Spinal cord (tissue), 9 donors: ENCODE measurements at regions not wholly inside any gene's neighbourhood (a gene's known extent, or its start where the extent isn't known, plus 50 kb on each side); places are given as distances from the start of the nearest gene placed in this dataset.

Experiments
- DNase-seq, 6 donors: peaks; one replicate each; pipeline versions ENCODE4 v3.0.0 to v3.0.0-alpha.2; 2013 to 2015; ENCODE audit warnings: low spot score in 6 of 6, low read depth in 4 of 6
- H3K27ac ChIP-seq: one replicate; pipeline ENCODE4 v1.5.1; 2013; ENCODE audit warnings: low read depth, low read length, control low read depth
- H3K27me3 ChIP-seq: one replicate; pipeline ENCODE4 v1.6.1; 2013; ENCODE audit warnings: low read length; ENCODE audit not compliant: control insufficient read depth, insufficient read depth
- H3K36me3 ChIP-seq: one replicate; pipeline ENCODE4 v1.6.1; 2013; ENCODE audit warnings: low read length; ENCODE audit not compliant: control insufficient read depth, insufficient read depth
- H3K4me1 ChIP-seq: one replicate; pipeline ENCODE4 v1.6.1; 2013; ENCODE audit warnings: low read length; ENCODE audit not compliant: control insufficient read depth, insufficient read depth
- H3K4me3 ChIP-seq: one replicate; pipeline ENCODE4 v1.5.1; 2013; ENCODE audit warnings: low read depth, low read length, control low read depth
- H3K9me3 ChIP-seq: one replicate; pipeline ENCODE4 v1.6.1; 2013; ENCODE audit warnings: low read length; ENCODE audit not compliant: control insufficient read depth, insufficient read depth
- WGBS: methylation state at CpG from one replicate; pipeline ENCODE4 v1.1.5; 2013; ENCODE audit warnings: missing lambda C conversion rate; ENCODE audit not compliant: insufficient coverage; 5-methylcytosine and 5-hydroxymethylcytosine counted together
- donor health status: healthy.

- no peaks in the 10 kb centered on the region for H3K27me3 ChIP-seq
- DNase-seq = no peak
- H3K9me3 ChIP-seq = no peaks in the 10 kb centered on the region
- no peaks in the 10 kb centered on the region for H3K36me3 ChIP-seq
- no peak overlapping the region for H3K27ac ChIP-seq
- H3K4me3 ChIP-seq = no peak overlapping the region
- H3K4me1 ChIP-seq = no peaks in the 10 kb centered on the region
These were observed 147.4 kb downstream of the IL15 start for GRCh38 chr4:141783770-141784169.

GRCh38 chr4:141786946-141787345 lies 150.6 kb downstream of the IL15 start:
- Histone ChIP-seq H3K36me3 (no peaks in the 10 kb centered on the region), H3K27me3 (no peaks in the 10 kb centered on the region), H3K4me1 (no peaks in the 10 kb centered on the region), H3K9me3 (no peaks in the 10 kb centered on the region), H3K4me3 (no peak overlapping the region), H3K27ac (no peak overlapping the region)
- DNase-seq = no peak

- H3K9me3 ChIP-seq = no peaks in the 10 kb centered on the region
- DNase-seq = no peak
- no peaks in the 10 kb centered on the region for H3K27me3 ChIP-seq
- H3K4me3 ChIP-seq = no peak overlapping the region
- no peak overlapping the region for H3K27ac ChIP-seq
- WGBS = 100% methylated on average over 2 of the region's 4 CpGs
- no peaks in the 10 kb centered on the region for H3K4me1 ChIP-seq
- H3K36me3 ChIP-seq = no peaks in the 10 kb centered on the region
These were observed 152.0 kb downstream of the IL15 start for GRCh38 chr4:141788169-141788915.

- Histone ChIP-seq H3K27me3 (no peaks in the 10 kb centered on the region), H3K4me3 (no peak overlapping the region), H3K36me3 (no peaks in the 10 kb centered on the region), H3K4me1 (no peaks in the 10 kb centered on the region), H3K27ac (no peak overlapping the region), H3K9me3 (no peaks in the 10 kb centered on the region)
- WGBS = no CpG with 5 or more reads among the region's 4 CpGs
- DNase-seq = no peak
These were observed 153.3 kb downstream of the IL15 start for GRCh38 chr4:141789716-141790115.

GRCh38 chr4:141792164-141792563 lies 155.8 kb downstream of the IL15 start:
- DNase-seq = no peak
- H3K27ac ChIP-seq = no peak overlapping the region
- no peaks in the 10 kb centered on the region for H3K9me3 ChIP-seq
- no peaks in the 10 kb centered on the region for H3K27me3 ChIP-seq
- WGBS = 100% methylated on average over 1 of the region's 2 CpGs
- no peaks in the 10 kb centered on the region for H3K36me3 ChIP-seq
- H3K4me3 ChIP-seq = no peak overlapping the region
- H3K4me1 ChIP-seq = no peaks in the 10 kb centered on the region

- Histone ChIP-seq H3K27me3 (no peaks in the 10 kb centered on the region), H3K36me3 (no peaks in the 10 kb centered on the region), H3K27ac (no peak overlapping the region), H3K4me1 (no peaks in the 10 kb centered on the region), H3K4me3 (no peak overlapping the region), H3K9me3 (no peaks in the 10 kb centered on the region)
- WGBS = no CpG with 5 or more reads among the region's 2 CpGs
- no peak for DNase-seq
These were observed 161.6 kb downstream of the IL15 start for GRCh38 chr4:141797966-141798365.

- Histone ChIP-seq H3K27me3 (peaks cover 2% of the 10 kb centered on the region), H3K4me1 (no peaks in the 10 kb centered on the region), H3K4me3 (no peak overlapping the region), H3K9me3 (no peaks in the 10 kb centered on the region), H3K36me3 (no peaks in the 10 kb centered on the region), H3K27ac (no peak overlapping the region)
- no peak for DNase-seq
- WGBS = no CpG with 5 or more reads among the region's 3 CpGs
These were observed 165.2 kb downstream of the IL15 start for GRCh38 chr4:141801558-141801957.

GRCh38 chr4:141802333-141802732 lies 165.9 kb downstream of the IL15 start:
- Histone ChIP-seq H3K4me1 (no peaks in the 10 kb centered on the region), H3K4me3 (no peak overlapping the region), H3K9me3 (no peaks in the 10 kb centered on the region), H3K27me3 (peaks cover 2% of the 10 kb centered on the region), H3K36me3 (no peaks in the 10 kb centered on the region), H3K27ac (no peak overlapping the region)
- no CpG with 5 or more reads among the region's 1 CpG for WGBS
- no peak for DNase-seq

GRCh38 chr4:141804836-141805235 lies 168.5 kb downstream of the IL15 start:
- DNase-seq = no peak
- H3K36me3 ChIP-seq = no peaks in the 10 kb centered on the region
- WGBS = no CpG with 5 or more reads among the region's 1 CpG
- no peak overlapping the region for H3K27ac ChIP-seq
- H3K9me3 ChIP-seq = no peaks in the 10 kb centered on the region
- H3K4me3 ChIP-seq = no peak overlapping the region
- H3K27me3 ChIP-seq = peaks cover 2% of the 10 kb centered on the region
- no peaks in the 10 kb centered on the region for H3K4me1 ChIP-seq

GRCh38 chr4:141807103-141807891 lies 170.9 kb downstream of the IL15 start:
- H3K4me1 ChIP-seq = no peaks in the 10 kb centered on the region
- no peak overlapping the region for H3K27ac ChIP-seq
- peaks cover 2% of the 10 kb centered on the region for H3K27me3 ChIP-seq
- no peaks in the 10 kb centered on the region for H3K36me3 ChIP-seq
- H3K4me3 ChIP-seq = no peak overlapping the region
- H3K9me3 ChIP-seq = no peaks in the 10 kb centered on the region
- peak in 3 of 6 donors; percentile 0 to 51 (median 45) for DNase-seq
- 29% methylated on average over 1 of the region's 4 CpGs for WGBS
